RWPE1 (cell line): ENCODE measurements at regions not wholly inside any gene's neighbourhood (a gene's known extent, or its start where the extent isn't known, plus 50 kb on each side); places are given as distances from the start of the nearest gene placed in this dataset.

ENCODE experiments used
- CTCF ChIA-PET: fragments of 350-600 bp; sonication (Branson Sonifier 250); formaldehyde crosslinking; extraction: SDS; loops from one replicate; lab custom pipeline; 2021; lab: Yijun Ruan, JAX
- POLR2A ChIA-PET: fragments of 400-600 bp; formaldehyde crosslinking; extraction: SDS; loops from one replicate; lab custom pipeline; 2020; ENCODE audit warnings: antibody characterized with exemption; ENCODE audit not compliant: low non-redundant PET; lab: Yijun Ruan, JAX
- DNase-seq: peaks from one replicate; pipeline ENCODE4 v3.0.0; 2012; ENCODE audit warnings: low spot score
- H3K27ac ChIP-seq: fragments of 450-650 bp; 2 replicates; pipeline ENCODE4 v1.5.1; 2017
- TF ChIP-seq, protein P1 (sequence below): fragments of 450-650 bp; conservative IDR thresholded peaks from 2 replicates; pipeline ENCODE4 v1.5.1; 2017; ENCODE audit warnings: low read depth, mild to moderate bottlenecking

DNA sequence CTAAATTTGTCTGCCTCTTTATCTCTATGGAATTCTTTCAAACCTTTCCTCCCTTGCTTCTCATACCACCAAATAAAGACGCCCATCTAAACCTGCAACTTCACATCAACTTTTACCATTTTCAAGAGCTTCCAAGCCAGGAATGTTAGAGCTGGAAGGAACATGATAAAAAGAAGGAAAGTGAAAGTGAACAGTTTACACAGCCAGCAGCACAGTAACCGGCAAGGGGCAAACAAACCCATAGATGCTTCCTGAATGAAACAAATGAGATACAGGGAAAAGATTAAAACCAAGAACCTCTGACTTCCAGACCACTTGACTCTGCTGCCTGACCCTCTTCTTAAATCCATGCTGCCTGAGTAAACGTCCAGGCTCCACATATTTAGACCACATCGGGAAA, 231.1 kb upstream of the CA10 start:
- H3K27ac ChIP-seq: no peak overlapping the region
- POLR2A ChIA-PET: no interaction called here
- TF ChIP-seq, protein P1, sequence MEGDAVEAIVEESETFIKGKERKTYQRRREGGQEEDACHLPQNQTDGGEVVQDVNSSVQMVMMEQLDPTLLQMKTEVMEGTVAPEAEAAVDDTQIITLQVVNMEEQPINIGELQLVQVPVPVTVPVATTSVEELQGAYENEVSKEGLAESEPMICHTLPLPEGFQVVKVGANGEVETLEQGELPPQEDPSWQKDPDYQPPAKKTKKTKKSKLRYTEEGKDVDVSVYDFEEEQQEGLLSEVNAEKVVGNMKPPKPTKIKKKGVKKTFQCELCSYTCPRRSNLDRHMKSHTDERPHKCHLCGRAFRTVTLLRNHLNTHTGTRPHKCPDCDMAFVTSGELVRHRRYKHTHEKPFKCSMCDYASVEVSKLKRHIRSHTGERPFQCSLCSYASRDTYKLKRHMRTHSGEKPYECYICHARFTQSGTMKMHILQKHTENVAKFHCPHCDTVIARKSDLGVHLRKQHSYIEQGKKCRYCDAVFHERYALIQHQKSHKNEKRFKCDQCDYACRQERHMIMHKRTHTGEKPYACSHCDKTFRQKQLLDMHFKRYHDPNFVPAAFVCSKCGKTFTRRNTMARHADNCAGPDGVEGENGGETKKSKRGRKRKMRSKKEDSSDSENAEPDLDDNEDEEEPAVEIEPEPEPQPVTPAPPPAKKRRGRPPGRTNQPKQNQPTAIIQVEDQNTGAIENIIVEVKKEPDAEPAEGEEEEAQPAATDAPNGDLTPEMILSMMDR: no peak
- CTCF ChIA-PET: no interaction called here
- no peak for DNase-seq

DNA sequence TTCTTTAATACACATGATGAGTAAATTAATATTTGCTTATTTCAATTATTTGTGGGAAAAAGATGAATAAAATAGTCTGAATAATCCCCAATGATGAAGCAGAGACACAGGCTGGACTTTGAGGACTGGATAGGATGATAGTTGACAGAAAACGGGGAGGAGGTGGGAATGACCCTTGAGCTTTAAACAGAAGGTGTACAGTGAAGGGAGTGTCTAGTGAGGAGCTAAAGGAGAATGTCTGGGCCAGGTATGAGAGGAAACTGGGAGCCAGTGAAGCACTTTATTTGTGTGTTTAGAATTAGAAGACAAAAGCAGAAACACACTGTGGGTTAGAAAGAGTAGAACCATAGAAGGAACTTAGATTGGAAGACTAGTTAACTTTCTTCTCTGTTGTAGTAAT, 230.4 kb upstream of the CA10 start:
- TF ChIP-seq, protein P1: no peak
- no peak for DNase-seq
- CTCF ChIA-PET: no interaction called here
- POLR2A ChIA-PET: interaction anchor here (0.8 kb wide), 1 partner anchor 1206 kb away, joined by 3 read pairs; no protein-coding TSS in a partner anchor
- H3K27ac ChIP-seq: no peak overlapping the region

DNA sequence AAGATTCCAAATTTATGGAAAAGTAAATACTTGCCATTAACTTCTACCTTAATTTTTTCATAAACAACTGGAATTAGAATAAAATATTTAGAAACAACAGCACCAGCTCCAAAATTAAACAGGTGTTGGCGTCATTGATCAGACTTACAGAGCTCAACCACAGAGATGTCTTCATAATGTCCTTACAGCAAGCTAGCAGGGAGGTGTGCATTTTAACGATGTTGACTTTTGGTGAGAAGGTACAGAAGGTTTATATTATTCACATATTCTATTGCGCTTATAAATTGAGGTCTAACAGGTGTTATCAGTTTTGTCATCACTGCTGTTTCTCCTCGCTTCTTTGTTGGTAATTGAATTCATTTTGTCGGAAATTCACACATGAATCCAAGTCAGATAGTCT, 226.2 kb upstream of the CA10 start:
- no peak overlapping the region for H3K27ac ChIP-seq
- TF ChIP-seq, protein P1: no peak
- ChIA-PET POLR2A (no interaction called here), CTCF (interaction anchor here (1.4 kb wide), 1 partner anchor 12 kb away, joined by 3 read pairs; no protein-coding TSS in a partner anchor)
- no peak for DNase-seq

DNA sequence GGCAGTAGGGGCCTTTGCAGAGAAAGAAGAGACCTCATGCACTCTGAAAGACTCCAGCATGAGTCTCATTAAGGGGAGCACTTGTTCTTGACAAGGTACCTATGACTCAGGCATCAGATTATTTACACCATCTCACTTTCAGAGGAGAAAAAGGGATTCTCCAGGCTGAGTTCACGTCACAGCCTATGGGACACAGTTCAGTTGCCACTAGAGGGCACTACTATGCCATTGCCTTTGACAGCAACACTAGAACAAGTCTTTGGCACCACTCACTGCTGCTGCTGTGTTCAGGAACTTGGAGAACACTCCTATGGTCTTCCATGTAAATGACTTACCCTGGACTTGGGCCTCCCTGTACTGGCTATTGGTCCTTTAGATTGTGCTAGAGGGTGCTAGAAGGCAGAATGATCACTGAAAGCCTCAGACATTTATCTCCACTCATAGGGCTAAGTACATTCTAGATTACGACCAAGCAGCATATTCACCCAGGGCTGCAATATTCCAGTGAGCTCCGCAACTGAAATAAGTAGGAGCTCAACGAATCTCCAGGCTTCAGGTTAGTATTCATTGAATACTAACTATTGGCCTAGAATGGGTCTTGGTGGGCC, 225.1 kb upstream of the CA10 start:
- ChIA-PET CTCF (interaction anchor here (0.8 to 1.4 kb wide), 2 partner anchors 13 to 46 kb away, joined by 3 read pairs; no protein-coding TSS in a partner anchor), POLR2A (interaction anchor here (0.7 kb wide), 1 partner anchor 203 kb away, joined by 4 read pairs; no protein-coding TSS in a partner anchor)
- H3K27ac ChIP-seq: no peak overlapping the region
- TF ChIP-seq, protein P1: peak; percentile 72
- DNase-seq: peak; percentile 24

DNA sequence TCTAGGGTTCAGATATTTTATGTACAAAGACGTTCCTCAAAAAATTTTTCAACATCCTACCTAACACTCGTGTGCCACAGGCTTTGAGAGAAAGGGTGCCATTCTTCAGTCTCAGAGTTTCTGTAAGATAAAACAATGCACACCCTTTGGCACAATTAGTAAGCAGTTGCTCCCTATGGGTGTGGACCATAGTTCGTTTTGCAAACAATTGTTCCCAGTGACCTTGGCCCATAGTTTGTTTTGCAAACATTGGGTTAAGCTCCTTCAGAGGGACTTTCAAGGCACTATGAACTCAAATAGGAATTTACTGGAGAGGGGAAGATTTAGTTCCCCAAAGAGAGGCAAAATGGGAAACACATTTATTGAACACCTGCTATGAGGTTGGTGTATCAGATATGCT, 220.3 kb upstream of the CA10 start:
- ChIA-PET POLR2A (no interaction called here), CTCF (interaction anchor here (0.5 to 1.0 kb wide), 3 partner anchors 14 to 1030 kb away, joined by 3 to 7 read pairs (median 3); no protein-coding TSS in a partner anchor)
- H3K27ac ChIP-seq: no peak overlapping the region
- TF ChIP-seq, protein P1: no peak
- no peak for DNase-seq

DNA sequence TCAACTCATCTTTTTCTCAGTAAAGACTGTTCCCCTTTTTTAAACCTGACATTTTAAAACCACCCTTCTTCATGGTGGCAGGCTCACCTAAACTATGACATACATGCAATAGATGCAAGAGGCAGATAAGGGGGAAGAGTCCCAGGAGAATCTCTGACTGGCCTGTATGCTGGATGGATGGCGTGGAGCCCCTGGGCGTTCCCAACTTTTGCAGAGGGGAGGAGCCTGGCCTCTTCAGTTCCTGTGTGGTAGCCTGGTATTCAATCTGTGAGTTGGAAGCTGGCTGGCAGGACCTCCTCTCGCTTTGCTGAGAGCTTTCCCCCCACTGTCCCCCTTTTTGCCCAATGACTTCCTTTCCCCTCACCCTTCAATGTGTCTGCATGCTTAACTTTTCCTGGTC, 217.6 kb upstream of the CA10 start:
- CTCF ChIA-PET: no interaction called here
- TF ChIP-seq, protein P1: no peak
- POLR2A ChIA-PET: no interaction called here
- DNase-seq: no peak
- H3K27ac ChIP-seq: no peak overlapping the region
